Hematopoietic multipotent progenitor cell treated with erythropoietin and hydrocortisone succinate and interleukin-3 and kit ligand, for 17 days (in vitro differentiated cells): ENCODE measurements at regions not wholly inside any gene's neighbourhood (a gene's known extent, or its start where the extent isn't known, plus 50 kb on each side); places are given as distances from the start of the nearest gene placed in this dataset.
"Not testable (repeated sequence)": the region's sequence is repeated elsewhere in the genome, so short reads cannot be mapped to it uniquely, and the experiment has no call there.

Source experiments
- DNase-seq: peaks from one replicate; pipeline ENCODE4 v3.0.0-alpha.2; 2015; ENCODE audit warnings: low spot score

DNA sequence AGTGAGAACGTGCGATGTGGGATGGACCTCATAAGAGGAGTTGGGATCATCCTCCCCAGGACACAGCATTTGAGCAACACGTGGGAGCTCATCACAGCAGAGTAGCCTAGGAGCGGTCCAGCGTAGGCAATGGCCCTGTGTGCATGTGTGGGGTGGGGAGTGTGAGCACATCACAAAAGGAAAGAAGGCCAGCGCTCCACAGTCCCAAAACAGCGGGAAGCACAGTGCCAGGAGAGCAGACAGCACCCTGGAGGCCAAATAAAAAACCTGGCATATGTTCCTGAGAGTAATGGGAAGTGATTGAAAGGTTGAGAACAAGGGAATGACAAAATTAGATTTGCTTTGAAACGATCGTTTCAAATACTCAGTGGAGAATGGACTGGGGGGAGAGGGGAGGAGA lies 226.0 kb downstream of the C7orf25 start:
- no peak for DNase-seq

DNA sequence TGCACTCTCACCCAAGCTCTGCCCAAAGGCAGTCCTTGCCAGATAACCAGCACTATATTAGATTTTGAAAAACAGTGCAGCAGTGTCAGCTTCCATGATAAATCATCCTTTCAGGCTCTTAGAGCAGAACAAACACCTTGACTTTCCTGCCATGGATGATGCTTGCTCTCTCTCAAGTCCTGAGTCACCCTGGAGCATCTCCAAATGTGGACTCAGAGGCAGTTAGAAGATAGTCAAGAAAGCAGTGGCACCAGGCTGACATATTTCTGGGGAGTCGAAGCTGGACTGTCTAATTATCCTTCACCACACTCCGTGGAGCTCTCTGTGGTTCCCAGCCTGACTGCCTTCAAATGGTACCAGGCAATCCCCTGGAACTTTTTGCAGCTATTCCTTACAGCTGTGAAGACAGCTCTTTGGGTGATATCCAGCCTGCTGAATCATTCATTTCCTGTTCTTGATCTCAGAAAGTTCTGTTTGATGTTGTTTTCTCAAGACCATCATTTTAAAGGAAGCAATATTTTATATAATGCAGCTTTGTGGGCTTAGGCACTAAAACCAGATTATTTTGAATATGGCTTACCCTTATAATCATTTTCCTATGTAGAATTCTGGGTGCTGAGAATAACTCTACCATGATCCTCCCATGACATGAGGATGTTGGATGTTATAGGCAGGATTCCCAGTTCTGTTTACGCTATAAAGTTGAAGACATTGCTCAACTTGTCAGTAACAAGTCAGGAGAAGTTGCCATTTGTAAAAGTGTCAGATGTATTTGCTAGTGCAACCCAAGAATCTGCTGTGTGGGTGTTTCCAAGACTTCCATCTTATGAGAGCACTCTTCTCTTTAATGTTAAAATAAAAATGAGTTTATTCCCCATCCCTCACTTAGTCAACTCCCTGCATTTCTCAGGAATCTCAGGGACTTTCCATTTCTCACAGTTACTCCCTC lies 233.8 kb downstream of the C7orf25 start:
- DNase-seq: no peak

DNA sequence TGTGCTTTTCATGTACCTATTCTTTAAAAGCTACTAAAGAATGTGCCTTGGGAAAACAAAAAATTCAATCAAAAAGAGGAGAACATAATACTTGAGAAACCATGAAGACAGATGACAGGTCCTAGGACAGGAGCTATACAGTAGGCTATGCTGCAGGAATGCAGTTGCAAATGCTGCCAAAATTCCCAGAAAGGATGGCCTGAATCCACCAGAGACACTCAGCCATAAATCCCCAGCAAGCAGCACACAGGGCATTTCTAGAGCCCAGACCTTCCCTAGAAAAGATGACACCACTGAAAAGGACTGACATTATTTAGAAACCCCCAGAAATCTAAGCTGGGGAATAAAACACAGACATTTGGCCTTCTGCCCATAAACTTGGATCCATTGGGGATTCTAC lies 237.3 kb downstream of the C7orf25 start:
- no peak for DNase-seq

DNA sequence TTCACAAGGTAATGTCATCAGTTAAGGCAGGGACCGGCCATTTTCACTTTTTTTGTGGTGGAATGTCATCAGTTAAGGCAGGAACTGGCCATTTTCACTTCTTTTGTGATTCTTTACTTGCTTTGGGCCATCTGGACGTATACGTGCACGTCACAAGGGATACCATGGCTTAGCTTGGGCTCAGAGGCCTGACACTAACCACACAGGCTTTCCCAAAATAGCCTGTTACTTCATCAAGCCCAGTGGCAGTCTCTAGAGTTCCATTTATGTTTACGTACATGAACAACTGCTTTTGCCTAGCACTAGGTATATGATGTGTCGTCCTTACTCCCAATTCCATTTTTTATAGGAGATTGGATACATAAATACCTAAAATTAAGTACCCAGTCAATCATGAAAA lies 237.9 kb downstream of the C7orf25 start:
- no peak for DNase-seq

DNA sequence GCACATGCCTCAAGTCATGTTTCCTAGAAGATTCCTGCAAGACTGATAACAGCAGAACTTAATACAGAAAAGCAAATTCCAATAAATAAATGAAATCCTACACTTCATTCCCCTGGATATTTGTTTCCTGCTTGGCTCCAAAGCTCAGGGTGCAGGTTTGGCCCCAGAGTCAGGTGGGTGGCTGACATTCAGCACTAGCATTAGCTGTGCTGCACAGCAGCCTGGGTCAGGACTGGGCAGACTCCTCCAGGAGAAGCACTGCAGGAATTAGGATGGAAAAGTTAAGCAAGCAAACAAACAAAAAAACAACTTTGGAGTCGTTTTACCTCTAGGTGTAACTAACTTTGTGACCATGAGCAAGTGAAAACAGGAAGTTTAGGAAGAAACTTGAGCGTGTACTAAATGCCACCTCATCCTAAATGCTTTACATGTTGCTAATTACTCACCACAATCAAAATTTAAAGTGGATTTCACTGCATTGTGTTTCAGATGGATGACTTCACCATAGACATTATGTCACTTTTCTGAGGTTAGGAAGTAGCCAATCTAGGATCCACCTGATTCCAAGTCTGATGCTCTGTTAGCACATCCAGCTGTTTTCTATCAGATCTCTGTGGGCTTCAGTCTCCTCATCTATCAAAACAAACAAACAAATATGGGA lies 239.4 kb downstream of the C7orf25 start:
- DNase-seq: no peak

DNA sequence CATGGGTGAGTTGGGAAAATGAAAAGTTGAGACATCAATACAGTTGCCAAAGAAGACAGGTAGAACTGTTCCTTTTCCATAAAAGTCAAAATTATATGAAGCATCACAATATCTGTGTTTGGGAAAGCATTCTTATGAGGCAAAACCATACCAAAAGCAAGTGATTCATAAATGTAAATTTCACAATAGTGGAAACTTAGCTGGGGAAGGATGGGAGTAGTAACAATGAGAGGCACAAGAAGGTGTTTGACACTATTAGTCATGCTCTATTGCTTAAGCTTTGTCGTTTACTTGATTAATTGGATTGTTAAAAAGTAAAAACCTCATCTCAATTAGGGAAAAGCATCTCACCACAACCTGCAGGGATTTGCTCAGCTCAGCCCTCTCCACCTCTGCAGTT lies 240.2 kb downstream of the C7orf25 start:
- DNase-seq: no peak

DNA sequence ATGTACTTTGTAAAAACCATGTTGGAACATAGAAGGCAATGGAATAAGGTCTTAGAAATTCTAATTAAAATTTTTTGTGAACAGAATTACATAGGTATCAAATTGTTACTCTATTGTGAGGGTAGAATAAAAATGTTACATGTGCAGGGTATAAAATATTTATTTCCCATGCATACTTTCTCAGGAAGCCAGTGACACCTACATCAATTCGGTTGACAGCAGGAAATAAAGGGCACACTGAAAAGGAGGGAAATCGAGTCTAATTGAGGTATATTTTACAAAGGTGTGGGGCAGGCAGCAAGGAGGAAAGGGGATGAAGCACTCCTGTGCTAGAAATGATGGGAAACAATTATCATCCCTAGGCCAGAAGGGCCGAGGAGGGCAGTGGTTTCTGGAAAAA lies 244.9 kb downstream of the C7orf25 start:
- DNase-seq: no peak

DNA sequence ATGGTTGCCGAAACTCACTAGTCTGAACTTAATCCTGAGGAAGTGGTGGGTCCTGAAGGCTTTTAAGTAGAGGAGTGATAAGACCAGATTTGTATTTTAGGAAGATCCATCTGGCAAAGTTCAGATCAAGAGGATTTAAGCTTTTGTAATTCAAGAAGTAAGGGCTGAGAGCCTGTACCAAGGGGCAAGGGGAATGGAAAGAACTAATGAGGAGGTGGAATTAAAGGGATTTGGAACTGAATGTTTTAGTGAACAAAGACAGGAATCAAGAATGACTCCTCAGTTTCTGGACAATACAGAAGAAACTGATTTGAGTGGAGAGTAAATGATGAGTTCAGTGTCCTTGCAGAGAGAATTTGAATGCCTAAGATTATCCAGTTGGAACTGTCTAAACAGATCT lies 249.0 kb downstream of the C7orf25 start:
- DNase-seq: no peak

DNA sequence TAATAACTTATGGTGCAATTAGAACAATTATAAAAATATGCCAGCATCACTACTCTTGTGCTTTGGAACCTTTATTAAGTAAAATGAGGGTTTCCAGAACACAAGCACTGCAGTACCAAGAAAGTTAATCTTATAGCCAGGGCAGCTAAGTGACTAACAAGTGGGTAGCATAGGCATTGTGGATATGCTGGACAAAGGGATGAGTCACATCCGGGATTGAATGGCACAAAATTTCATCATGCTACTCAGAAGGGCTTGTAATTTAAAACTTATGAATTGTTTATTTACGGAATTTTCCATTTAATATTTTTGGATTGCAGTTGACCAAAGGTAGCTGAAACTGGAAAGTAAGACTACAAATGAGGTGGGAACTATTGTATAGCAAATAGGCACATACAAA lies 250.6 kb downstream of the C7orf25 start:
- no peak for DNase-seq

DNA sequence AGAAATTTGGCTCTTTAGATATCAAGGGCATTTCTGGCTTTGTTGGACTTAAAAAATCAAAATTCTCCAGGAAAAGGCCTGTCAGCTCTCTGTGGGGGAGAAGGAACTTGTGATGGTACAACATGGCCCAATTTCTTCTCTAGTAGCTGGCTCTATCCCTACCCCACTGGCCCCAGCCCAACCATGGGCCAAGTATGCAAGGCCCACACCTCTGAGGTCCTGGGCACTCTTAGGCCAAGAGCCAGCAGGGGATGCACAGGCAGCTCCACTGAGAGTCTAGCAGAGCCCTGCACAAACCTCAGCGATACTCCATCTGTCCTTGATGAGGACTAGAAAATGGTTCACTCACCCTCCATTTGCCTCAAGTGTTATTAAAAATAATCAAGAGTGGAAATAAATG lies 261.2 kb downstream of the C7orf25 start:
- no peak for DNase-seq

DNA sequence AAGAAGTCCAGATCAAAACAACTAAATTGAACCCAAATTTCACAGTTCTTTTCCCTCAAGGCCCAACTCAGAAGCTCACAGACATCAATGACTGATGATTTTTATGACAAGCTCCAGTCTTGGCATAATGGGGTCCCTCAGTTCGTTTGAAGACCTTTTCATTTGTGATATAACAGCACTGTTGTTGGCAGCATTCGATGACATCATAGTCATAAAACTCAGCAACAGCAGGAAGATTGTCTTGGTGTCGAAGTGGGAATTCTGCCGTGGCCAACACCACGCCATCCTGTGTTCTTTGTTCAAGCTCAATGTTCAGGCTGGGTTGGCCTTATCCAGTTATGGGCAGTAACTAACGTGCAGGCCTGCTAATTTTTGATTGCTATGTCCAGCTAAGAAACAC lies 261.7 kb downstream of the C7orf25 start:
- DNase-seq: no peak

DNA sequence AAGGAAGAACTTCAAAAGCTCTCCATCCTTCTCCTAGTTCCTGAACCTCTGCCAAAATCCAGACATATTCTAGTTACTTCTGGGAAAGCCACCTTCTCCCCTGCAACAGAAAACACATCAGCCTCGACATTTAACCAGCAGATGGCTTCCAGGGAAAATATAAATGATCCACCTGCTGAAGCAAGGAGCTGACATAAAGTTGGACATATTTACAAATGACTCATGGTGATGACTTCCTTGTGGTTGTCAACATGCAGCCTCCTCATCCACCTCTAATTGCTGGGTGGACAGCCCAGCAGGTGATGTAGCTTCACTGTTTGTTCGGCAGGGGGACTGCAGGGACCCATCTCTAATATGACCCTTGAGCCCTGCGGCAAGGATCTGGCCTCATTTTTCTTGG lies 266.0 kb downstream of the C7orf25 start:
- no peak for DNase-seq

DNA sequence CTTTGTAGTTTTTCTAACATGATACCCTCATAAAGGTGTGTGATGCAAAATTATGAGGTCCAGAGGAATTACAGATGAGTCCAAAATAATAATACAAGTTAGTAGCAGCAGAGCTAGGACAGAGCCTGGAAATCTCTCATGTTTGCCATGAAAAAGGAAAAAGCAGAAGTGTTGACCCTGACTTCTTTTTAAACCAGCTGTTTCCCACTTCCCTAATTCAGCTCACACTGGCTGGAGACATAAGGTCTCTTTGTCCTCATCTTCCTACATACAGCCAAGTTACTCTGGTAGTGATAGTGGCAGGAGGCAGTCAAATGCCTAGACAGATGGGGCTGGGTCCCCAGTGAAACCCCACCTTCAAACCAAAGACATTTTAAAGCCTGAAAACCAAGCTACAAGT lies 269.2 kb downstream of the C7orf25 start:
- no peak for DNase-seq

DNA sequence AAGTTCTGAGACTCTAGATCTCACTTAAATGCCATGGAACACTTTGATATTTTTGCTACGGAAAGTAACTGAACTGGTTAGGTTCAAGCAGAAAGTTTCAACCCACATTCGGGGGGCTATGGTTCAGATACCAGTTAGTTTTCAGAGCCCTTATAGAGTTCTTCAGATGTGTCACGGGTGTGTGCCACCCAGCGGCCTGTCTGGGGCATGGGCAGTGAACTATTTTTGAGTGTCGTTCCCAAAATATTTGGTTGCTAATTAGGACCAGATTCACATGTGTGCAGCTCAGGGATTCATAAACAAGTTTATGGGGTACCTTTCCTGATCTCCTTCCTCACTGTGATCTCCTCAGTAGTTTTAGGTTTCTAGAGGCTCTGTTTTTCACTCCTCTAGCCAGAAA lies 271.9 kb downstream of the C7orf25 start:
- DNase-seq: no peak

DNA sequence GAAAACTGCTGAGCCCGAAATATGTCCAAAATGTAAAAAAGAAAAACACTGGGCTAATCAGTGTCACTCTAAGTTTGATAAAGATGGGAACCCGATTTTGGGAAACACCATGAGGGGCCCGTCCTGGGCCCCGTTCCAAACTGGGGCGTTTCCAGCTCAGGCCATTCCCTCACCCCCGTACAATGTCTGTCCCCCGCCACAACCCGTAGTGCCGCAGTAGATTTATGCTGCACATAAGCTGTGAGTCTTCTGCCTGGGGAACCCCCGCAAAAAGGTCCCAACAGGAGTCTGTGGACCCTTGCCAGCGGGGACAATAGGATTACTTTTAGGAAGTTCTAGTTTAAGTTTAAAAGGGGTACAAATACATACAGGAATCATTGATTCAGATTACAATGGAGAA lies 275.5 kb downstream of the C7orf25 start:
- not testable (repeated sequence) for DNase-seq

DNA sequence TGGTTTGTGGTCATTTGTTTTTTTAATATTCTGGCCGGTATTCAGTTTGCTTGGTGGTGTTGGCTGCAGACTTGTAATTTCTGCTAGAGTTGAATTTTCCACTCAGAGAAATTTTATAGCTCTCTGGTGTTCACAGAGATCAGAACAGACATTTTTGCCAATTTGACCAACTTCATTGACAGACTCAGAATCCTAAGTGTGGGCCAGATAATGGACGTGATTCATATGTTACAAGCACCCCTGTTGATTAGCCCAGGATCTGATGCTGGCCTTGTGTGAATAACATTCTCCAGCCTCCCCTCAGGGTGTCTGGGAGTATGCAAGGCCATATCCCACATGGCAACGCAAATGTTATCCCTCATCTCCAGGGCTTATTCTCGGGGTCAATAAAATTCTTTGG lies 283.8 kb downstream of the C7orf25 start:
- DNase-seq: no peak

DNA sequence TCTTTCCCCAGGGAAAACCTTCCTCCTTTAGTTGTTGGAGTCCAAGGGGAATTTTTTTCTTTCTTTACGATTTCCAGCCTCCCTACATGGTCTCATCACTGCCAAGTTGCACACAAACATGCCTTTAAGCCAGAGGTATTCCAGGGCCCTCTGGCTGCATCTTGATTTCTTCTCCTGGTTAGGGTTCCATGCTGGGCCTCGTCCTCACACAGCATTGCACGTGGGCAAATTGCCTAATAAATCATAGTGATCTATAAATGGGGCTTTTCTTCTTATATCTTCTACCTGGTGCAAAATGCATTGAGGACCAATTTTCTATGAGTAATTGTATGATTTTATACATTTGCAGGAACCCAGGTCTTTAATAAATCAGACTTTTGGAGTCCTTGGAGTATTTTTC lies 284.2 kb downstream of the C7orf25 start:
- no peak for DNase-seq

DNA sequence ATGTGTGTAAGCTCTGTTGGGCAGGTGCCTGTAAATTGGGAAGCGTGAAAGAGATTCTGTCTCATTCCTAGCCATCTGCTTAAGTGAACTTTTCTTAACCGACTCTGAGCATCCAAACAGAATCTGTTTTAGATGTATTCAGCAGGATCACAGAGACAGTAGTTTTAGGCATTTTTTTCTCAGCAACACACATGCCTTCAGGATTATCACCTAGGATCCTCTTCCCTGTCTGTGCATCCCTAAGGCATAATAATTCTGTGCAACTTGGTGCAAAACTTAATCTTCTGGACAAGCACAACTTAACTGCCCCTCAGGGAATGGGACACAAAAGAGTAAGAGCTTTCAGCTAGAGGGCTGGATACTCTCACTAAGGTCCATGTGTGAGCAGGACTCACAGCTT lies 284.8 kb downstream of the C7orf25 start:
- DNase-seq: no peak

DNA sequence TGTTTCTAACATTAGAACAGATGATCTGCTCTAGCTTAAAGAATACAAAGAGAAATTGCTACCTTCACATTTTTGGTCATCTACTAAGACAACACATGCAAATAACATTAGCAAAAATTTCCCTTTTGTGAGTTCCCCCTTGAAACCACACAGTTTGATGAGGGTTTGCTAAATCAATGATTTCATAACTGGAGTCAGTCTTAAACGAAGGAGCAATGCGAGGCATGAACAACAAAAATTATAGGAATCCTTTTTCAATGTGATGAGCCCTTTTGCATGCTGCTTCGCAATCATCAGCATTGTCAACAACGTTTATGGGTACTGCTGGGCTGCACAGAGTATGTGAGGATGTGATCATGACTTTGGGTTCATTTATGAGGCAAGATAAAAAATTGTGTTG lies 286.4 kb downstream of the C7orf25 start:
- DNase-seq: no peak

DNA sequence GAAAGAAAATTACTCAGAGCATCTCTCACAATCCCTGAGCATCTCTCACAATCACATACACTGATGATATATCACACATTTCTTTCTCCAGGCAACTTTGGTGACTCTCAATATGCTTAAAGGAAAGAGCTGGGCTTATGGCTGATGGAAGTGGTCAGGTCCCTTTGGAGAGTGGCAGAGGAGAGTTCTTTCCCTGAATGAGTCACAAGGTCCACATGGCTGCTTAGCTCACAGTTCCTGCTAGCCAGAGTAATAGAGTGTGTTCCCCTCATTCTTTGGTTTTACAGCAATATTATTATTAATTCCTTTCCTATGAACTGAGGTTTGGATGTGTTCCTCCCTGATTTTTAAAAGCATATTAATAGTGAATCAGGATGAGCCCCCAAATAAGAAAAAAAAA lies 287.4 kb downstream of the C7orf25 start:
- no peak for DNase-seq

DNA sequence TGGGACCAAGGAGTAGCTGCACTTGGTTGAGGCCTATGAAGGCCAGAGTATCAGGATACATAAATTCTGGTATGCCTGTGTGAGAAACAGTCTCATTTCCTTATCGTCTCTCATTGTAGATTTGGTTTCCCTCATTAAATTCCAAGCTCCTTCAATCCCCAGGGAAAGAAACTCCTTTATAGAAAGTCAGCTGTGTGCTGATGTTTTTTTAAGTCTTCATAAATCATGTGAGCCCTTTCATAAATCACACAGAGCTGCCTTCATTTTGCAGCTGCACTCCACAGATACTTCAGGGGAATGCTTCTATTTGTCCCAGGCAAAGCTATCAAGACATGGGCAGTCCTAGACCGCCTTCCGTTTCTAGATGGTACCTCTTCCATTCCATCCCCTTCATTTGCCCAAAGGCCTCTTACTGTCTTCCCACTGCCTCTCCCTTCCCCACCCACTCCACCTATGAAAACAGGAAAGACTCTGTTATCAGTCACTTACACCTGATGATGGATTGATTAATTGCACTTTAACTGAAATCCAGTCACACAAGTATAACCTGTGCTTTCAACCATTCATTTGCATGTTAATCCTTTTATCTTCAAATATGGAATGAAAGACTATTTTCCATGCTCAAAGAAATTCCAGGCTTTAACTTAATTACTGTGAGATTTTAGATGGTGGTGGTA lies 290.2 kb downstream of the C7orf25 start:
- no peak for DNase-seq

DNA sequence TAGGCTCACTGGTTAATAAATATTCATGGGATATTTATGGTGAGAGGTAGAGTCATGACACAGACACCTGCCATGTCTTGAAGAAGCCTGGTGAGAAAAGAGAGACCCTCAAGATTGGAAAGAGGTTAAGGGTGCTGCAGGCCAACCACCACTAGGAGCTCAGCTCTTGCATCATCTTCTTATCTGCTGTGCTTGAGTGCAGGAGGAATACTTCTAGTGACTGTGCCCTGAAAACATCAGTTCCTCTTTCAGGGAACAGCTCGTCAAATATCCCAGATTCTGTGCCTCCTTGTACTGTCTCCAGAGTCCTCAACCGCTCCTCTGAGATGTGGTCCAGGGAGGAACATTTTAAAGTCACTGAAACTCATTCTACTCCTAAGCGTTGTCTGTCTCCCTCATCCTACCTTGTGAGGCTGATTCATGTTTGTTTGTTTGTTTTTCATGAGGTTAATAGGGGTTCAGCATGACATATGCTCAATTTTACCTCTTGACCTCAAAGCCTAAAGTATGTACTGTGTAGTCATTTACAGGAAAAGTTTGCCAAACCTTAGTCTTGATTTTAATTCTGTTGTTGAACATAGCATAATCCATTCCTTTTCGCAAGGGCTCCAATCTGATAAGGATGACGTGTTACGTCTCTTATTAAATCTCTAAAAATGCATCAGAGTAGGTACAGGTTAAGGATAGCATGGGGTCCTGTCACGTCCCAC lies 293.1 kb downstream of the C7orf25 start:
- DNase-seq: no peak
